Fibroblast of lung (primary cell): ENCODE measurements at regions not wholly inside any gene's neighbourhood (a gene's known extent, or its start where the extent isn't known, plus 50 kb on each side); places are given as distances from the start of the nearest gene placed in this dataset.

Source experiments
- DNase-seq, 2 donors: peaks; one replicate each; pipeline versions ENCODE4 v3.0.0 to v3.0.0-alpha.2; 2010; ENCODE audit warnings: low read depth in 2 of 2
- H2AFZ ChIP-seq: 2 replicates; pipeline ENCODE4 v1.5.1; 2012; ENCODE audit warnings: low read length, control low read depth, inconsistent platforms
- H3K27ac ChIP-seq: 2 replicates; pipeline ENCODE4 v1.5.1; 2011; ENCODE audit warnings: low read length, control low read depth; ENCODE audit not compliant: insufficient read depth
- H3K27me3 ChIP-seq: 2 replicates; pipeline ENCODE4 v1.5.1; 2011; ENCODE audit warnings: mild to moderate bottlenecking, low read length; ENCODE audit not compliant: control insufficient read depth, insufficient read depth
- H3K36me3 ChIP-seq: 2 replicates; pipeline ENCODE4 v1.5.1; 2011; ENCODE audit warnings: low read length; ENCODE audit not compliant: control insufficient read depth, insufficient read depth
- H3K4me1 ChIP-seq: 2 replicates; pipeline ENCODE4 v1.5.1; 2011; ENCODE audit warnings: low read length; ENCODE audit not compliant: control insufficient read depth, insufficient read depth; ENCODE audit errors: extremely low read depth
- H3K4me2 ChIP-seq: 2 replicates; pipeline ENCODE4 v1.5.1; 2011; ENCODE audit warnings: low read length, control low read depth; ENCODE audit not compliant: insufficient read depth; ENCODE audit errors: extremely low read depth
- H3K4me3 ChIP-seq, 4 experiments: fragments of 200-600 bp in 1 of 4; sonication (generic) in 1 of 4; replicated peaks in 1 of 4; 2 replicates each; pipeline ENCODE4 v1.5.1; 2011 to 2016; ENCODE audit warnings: low read length in 4 of 4, low read depth in 3 of 4, mild to moderate bottlenecking in 3 of 4, control low read depth in 2 of 4, inconsistent platforms in 1 of 4, mixed read lengths in 1 of 4; ENCODE audit not compliant: insufficient read depth in 1 of 4; ENCODE audit errors: control extremely low read depth in 1 of 4
- H3K79me2 ChIP-seq: 2 replicates; pipeline ENCODE4 v1.5.1; 2012; ENCODE audit warnings: mild to moderate bottlenecking, low read length, inconsistent platforms; ENCODE audit not compliant: control insufficient read depth, insufficient read depth
- H3K9ac ChIP-seq: 2 replicates; pipeline ENCODE4 v1.5.1; 2011; ENCODE audit warnings: mild to moderate bottlenecking, low read length, control low read depth; ENCODE audit not compliant: insufficient read depth
- H3K9me3 ChIP-seq: 2 replicates; pipeline ENCODE4 v1.5.1; 2012; ENCODE audit warnings: low read depth, low read length; ENCODE audit not compliant: control insufficient read depth, insufficient read depth
- H4K20me1 ChIP-seq: 2 replicates; pipeline ENCODE4 v1.5.1; 2011; ENCODE audit warnings: low read length; ENCODE audit not compliant: control insufficient read depth, insufficient read depth; ENCODE audit errors: extremely low read depth
- EZH2 ChIP-seq: IDR thresholded peaks from 2 replicates; pipeline ENCODE4 v1.5.1; 2012; ENCODE audit warnings: low read length, control low read depth, mild to moderate bottlenecking; ENCODE audit errors: missing control alignments
- TF ChIP-seq, protein P1 (sequence below), 2 donors: IDR thresholded peaks in 1 of 2; conservative IDR thresholded peaks in 1 of 2; 1 replicate in 1 of 2; 2 replicates in 1 of 2; pipeline ENCODE4 v1.5.1; 2011 to 2012; ENCODE audit warnings: low read length in 2 of 2, control low read depth in 1 of 2, inconsistent platforms in 1 of 2, low read depth in 1 of 2, mild to moderate bottlenecking in 1 of 2

DNA sequence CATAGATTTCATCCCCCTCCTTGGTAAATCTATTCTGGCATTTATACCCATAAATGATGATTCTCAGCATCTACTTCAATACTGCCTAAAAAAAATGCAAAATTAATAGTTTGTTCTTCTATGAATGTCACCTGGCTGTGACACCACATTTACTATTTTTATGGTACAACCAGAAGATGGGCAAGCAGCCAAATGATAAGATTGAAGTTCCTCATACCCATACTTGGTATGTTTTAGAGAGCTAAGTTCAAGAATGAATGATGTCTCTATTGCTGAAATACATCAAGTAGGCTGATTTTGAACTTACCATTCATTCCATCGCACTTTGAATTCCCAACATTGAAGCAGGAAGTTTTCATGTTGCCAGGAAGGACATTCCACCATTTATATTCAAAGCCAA lies 134.2 kb downstream of the ELAPOR2 start:
- Histone ChIP-seq H3K27ac (no peak overlapping the region), H2AFZ (no peak overlapping the region), H3K9ac (no peak overlapping the region), H3K9me3 (no peaks in the 10 kb centered on the region), H3K27me3 (no peaks in the 10 kb centered on the region), H3K4me1 (no peaks in the 10 kb centered on the region), H3K79me2 (no peaks in the 10 kb centered on the region), H3K4me3 (no peak overlapping the region), H3K36me3 (no peaks in the 10 kb centered on the region), H4K20me1 (no peaks in the 10 kb centered on the region), H3K4me2 (no peak overlapping the region)
- TF ChIP-seq, protein P1, sequence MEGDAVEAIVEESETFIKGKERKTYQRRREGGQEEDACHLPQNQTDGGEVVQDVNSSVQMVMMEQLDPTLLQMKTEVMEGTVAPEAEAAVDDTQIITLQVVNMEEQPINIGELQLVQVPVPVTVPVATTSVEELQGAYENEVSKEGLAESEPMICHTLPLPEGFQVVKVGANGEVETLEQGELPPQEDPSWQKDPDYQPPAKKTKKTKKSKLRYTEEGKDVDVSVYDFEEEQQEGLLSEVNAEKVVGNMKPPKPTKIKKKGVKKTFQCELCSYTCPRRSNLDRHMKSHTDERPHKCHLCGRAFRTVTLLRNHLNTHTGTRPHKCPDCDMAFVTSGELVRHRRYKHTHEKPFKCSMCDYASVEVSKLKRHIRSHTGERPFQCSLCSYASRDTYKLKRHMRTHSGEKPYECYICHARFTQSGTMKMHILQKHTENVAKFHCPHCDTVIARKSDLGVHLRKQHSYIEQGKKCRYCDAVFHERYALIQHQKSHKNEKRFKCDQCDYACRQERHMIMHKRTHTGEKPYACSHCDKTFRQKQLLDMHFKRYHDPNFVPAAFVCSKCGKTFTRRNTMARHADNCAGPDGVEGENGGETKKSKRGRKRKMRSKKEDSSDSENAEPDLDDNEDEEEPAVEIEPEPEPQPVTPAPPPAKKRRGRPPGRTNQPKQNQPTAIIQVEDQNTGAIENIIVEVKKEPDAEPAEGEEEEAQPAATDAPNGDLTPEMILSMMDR (conservative IDR thresholded peaks at IDR 0.05 in 1 of 2, IDR thresholded peaks at IDR 0.05 in 1 of 2; ENCODE audit: low read depth in 1 of 2, low read length in 2 of 2) = no peak
- TF ChIP-seq EZH2 = no peak
- no peak for DNase-seq

DNA sequence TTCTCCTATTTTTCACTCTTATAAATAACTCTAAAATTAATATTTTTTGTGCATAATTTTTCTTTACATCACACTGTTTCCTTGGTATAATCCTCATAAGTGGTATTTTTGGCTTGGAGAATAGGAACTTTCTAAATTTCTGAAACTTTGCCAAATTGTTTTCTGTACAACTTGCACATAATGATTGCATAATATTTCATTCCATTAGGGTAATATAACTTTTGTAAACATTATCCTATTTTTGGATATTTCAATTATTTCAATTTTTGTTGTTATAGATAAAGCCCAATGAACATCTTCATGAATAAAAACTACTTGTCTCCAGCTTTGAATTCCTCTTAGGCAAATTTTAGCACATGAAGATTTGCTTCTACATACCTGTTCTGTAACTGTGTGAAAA lies 135.9 kb downstream of the ELAPOR2 start:
- no peak for DNase-seq
- Histone ChIP-seq H2AFZ (no peak overlapping the region), H3K9me3 (no peaks in the 10 kb centered on the region), H3K27me3 (no peaks in the 10 kb centered on the region), H3K4me3 (no peak overlapping the region), H3K36me3 (no peaks in the 10 kb centered on the region), H3K9ac (no peak overlapping the region), H3K79me2 (no peaks in the 10 kb centered on the region), H3K27ac (no peak overlapping the region), H4K20me1 (no peaks in the 10 kb centered on the region), H3K4me1 (no peaks in the 10 kb centered on the region), H3K4me2 (no peak overlapping the region)
- no peak for TF ChIP-seq EZH2
- TF ChIP-seq, protein P1 (conservative IDR thresholded peaks at IDR 0.05 in 1 of 2, IDR thresholded peaks at IDR 0.05 in 1 of 2; ENCODE audit: low read depth in 1 of 2, low read length in 2 of 2) = no peak

DNA sequence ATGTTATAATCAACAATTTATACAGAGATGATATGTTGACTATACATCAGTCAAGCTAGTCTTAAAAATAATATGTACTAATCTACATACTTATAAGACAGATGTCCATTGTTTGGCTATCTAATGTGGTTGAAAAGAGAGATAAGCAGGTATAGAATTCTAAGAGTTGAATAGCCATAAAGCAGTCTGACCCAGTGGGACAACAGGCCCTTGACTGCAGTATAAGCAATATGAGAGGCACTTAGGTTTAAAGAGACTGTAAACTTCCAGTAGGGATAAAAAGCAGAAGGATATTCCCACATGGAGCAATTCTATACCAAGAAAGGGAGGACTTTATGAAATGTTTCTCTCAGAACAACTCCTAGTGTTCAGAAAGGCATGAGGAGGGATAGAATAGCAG lies 139.3 kb downstream of the ELAPOR2 start:
- no peaks in the 10 kb centered on the region for H3K9me3 ChIP-seq
- H2AFZ ChIP-seq = no peak overlapping the region
- H3K27me3 ChIP-seq = no peaks in the 10 kb centered on the region
- H4K20me1 ChIP-seq = no peaks in the 10 kb centered on the region
- no peak overlapping the region for H3K4me2 ChIP-seq
- H3K27ac ChIP-seq = no peak overlapping the region
- no peak for TF ChIP-seq EZH2
- TF ChIP-seq, protein P1 (conservative IDR thresholded peaks at IDR 0.05 in 1 of 2, IDR thresholded peaks at IDR 0.05 in 1 of 2; ENCODE audit: low read depth in 1 of 2, low read length in 2 of 2) = no peak
- no peaks in the 10 kb centered on the region for H3K36me3 ChIP-seq
- no peak for DNase-seq
- H3K79me2 ChIP-seq = no peaks in the 10 kb centered on the region
- H3K4me1 ChIP-seq = no peaks in the 10 kb centered on the region
- no peak overlapping the region for H3K4me3 ChIP-seq
- H3K9ac ChIP-seq = no peak overlapping the region
